LHCN-M2 (cell line): ENCODE measurements at regions not wholly inside any gene's neighbourhood (a gene's known extent, or its start where the extent isn't known, plus 50 kb on each side); places are given as distances from the start of the nearest gene placed in this dataset.
"Not testable (repeated sequence)": the region's sequence is repeated elsewhere in the genome, so short reads cannot be mapped to it uniquely, and the experiment has no call there.

ENCODE experiments used
- DNase-seq: peaks from one replicate; pipeline ENCODE4 v3.0.0-alpha.2; 2012; ENCODE audit warnings: low read depth

DNA sequence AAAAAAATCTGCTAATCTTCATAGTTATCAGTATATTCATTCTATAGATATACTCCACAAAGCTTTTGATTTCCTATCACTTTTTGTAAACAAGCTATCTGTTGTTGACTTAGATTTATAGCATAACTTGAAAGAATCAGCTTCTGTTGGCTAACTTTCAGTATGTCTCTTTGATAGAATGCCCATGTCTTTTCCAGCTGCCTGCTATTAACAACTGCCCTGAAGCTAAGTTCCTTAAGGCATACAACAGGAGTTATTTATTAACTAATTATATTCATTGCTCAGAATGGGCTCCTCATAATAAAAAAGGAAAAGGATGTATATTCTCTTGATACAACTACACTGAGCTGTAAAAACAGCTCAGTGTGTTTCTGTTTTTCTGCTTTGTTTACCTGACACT lies 293.9 kb downstream of the TUSC7 start:
- DNase-seq = no peak

DNA sequence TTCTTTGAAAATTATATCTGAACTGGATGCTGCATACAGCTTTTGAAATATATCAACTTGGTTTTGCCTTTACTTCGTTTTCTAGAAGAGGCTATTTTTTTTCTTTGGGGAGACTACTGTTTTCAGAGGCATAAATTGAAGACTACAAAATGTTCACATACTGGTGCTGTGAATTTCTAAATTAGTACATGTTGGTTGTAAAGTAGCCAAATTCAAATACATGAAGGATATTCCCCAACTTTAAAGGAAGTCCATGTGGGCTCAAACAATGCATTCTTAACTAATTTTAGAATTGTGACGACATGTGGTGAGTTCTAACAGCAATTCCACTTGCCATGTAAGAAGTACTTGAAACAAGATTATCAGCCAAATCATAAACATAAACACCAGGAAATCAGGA lies 295.7 kb downstream of the TUSC7 start:
- DNase-seq = no peak

GRCh38 chr3:117005911-117006522 lies 296.4 kb downstream of the TUSC7 start:
- DNase-seq = no peak

GRCh38 chr3:117010318-117010717 lies 300.7 kb downstream of the TUSC7 start:
- no peak for DNase-seq

DNA sequence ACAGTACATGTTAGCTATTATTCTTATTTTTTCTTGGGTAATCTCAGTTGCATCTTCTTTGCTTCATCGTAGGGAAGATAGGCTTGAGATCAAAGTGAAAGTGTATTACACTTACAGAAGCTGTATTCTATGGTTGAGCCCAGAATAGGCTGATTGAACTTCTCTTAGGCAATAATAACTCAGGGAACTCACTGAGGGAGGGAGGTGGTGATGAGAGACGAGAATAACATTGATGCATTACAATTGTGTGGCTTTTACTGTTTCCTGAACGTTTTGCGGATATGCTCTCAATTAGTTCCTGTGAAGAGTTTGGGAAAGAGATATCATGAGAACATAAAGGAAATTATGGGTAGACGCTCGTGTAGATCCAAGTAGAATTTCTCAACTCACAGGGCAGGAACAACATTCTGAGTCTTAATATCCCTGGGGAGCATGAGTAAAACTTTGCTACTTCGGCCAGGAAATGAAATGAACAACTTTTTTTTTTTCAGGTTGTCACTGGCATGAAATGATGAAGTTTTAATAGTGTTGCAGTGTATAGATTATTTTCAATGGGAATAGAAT lies 302.2 kb downstream of the TUSC7 start:
- DNase-seq = peak; percentile 9

- DNase-seq = no peak
Observed at GRCh38 chr3:117016378-117016777, 306.8 kb downstream of the TUSC7 start.

GRCh38 chr3:117017135-117017894 lies 307.7 kb downstream of the TUSC7 start:
- DNase-seq = no peak

- DNase-seq = no peak
Observed at GRCh38 chr3:117018655-117019054, 309.1 kb downstream of the TUSC7 start.

DNA sequence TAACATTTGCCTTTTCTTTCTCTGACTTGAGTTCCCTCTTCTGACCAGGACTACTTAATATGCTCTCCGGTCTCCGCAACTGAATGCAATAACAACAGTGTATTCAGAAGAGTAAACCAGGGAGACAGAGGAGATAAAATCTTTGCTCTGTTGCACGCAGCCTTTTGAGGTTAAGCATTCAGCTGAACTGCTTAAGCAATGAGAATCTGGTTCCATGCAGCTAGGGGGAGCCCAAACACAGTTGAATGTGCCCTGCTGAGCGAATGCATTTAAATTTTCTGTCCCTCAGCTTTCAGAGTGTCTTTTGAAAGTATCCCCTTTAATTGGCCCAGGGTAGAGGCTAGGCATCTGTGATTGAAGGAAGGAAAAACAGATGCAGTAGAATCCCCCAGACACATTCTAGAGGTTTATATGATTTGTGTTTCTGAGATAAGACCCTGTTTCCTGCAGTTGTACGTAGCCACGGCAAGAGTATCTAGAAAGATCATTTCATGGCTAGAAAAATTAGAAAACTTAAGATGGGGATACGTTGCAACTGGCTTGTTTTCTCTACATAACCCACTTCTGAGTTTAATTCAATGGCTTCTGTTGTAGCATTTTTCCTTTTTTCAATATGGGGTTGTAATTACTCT lies 309.6 kb downstream of the TUSC7 start:
- peak; percentile 35 for DNase-seq

DNA sequence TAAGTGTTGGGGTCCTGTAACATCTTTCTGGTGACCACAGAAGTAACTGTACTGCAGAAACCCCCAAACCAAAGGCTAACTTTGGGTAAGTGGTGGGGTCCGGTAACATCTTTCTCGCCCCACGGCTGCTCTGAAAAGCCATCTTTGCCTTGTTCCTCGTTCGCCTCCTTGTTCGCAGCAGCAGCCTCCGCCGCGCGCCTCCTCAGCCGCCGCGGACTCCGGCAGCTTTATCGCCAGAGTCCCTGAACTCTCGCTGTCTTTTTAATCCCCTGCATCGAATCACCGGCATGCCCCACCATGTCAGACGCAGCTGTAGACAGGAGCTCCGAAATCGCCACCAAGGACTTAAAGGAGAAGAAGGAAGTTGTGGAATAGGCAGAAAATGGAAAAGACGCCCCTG lies 316.8 kb downstream of the TUSC7 start:
- no peak for DNase-seq

GRCh38 chr3:117035745-117036144 lies 326.2 kb downstream of the TUSC7 start:
- peak; percentile 15 for DNase-seq

- peak; percentile 14 for DNase-seq
Observed at GRCh38 chr3:117036259-117036799, 326.8 kb downstream of the TUSC7 start.

GRCh38 chr3:117045143-117045542 lies 335.6 kb downstream of the TUSC7 start:
- no peak for DNase-seq

- no peak for DNase-seq
Observed at GRCh38 chr3:117047951-117048705, 338.5 kb downstream of the TUSC7 start.

DNA sequence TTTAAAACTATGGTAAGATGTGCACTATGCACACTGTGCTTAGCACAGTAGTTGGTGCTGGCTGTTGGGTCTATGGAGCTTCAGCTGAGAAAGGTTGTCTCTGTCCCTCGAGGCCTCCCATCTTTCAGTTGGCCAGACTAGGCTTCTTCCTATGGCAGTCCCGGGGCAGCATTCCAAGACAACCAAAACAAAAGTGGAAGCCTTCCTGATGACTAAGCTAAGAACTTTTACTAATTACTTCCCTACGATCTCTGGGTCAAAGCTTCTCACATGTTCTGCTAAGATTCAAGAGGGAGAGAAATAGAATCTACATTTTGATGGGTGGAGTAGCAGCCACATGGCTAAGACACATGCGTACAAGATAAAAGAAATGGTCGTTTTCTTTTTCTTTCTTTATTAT lies 342.8 kb downstream of the TUSC7 start:
- no peak for DNase-seq

DNA sequence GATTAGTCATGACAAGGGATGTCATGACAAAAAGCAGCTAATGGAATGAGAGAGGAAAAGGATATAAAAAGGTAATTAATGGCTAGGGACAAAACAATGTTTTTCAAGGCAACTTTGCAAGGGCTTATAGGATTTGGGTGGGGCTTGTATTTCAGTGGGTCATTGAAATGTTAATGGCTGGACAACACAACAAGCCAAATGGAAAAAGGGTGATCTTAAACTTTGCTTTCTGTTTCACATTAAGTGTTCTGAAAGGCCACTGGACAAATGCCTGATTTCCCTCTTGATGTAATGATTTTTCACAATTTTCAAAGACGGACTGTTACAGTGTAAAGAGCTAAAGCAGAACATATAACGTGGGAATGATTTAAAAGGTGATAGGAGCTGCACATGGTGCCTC lies 345.0 kb downstream of the TUSC7 start:
- no peak for DNase-seq

GRCh38 chr3:117056946-117057345 lies 347.4 kb downstream of the TUSC7 start:
- not testable (repeated sequence) for DNase-seq

DNA sequence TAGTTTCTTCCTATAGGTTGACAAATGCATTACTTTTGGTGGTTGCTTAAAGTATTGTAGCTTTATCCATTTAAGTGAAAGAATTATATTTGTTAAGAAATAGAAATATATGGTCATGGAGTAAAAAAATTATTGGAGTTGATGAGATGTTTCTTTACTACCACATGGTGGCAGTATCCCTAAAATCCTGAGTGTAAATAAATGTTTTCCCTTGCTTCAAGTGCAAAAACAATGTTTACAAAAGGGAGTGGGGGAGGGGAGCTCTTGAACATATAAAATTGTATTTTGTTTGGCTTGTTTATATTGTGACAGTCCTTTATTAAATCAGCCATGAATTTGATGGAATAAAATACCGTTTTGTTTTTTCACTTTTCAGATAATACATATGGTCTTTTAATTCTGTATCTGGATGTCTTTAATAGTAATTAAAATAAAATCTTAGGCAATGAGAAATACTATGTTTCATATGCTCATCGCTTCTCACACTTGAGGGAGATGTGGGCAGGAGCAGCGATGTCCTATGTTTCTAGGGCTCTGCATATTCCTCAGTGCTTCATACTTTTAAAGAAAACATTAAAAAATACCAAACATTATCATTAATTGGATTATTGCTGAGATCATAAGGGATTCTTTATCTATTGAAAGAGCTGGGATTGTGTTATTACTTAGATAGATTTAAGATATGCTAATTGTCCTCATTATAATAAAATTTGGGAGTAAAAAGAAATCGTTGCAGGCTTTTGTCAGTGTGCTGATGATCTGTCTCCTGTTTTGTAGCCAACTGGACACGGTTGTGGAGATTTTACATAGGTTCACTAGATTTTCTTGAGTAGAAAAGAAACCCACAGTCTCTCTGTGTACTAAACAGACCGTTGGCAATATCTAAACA lies 349.7 kb downstream of the TUSC7 start:
- peak; percentile 19 for DNase-seq

- DNase-seq = no peak
Observed at GRCh38 chr3:117059956-117060270, 350.3 kb downstream of the TUSC7 start.

DNA sequence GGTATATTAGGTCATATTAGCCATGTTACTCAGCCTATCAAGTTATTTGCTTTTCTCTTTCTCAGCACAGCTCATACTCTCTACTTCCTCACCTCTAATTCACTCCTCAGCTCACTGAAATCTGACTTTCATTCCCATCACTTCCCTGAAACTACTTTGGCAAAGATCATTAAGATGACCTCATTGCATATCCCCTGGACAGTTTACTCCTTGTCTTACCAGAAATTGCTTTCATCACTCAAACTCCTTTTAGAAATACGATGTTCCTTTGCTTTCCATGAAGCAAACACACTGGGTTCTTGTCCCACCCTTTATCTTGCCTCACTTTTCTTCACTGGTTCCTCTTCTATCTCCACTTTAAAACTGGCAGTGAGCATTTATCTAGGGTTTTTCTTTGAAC lies 354.4 kb downstream of the TUSC7 start:
- DNase-seq = no peak

DNA sequence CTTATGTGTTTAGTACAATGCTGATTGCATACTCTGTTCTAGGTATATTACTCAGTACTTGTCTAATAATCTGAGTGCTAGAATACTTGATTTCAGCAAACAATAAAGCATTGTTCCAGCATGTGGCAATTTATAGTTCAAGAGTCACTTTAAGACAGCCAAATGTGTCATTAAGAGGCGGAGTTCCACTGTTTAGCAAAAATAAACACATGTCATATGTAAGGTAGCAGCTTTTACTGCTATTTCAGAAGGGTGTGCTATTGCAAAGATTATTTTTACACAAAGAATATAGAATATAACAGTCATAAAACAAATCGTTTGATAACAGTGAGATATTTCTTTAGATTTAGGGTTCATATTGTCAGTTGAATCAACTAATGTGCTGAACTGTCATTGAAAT lies 358.7 kb downstream of the TUSC7 start:
- no peak for DNase-seq
